ENCODE measurements at regions not wholly inside any gene's neighbourhood (a gene's known extent, or its start where the extent isn't known, plus 50 kb on each side); places are given as distances from the start of the nearest gene placed in this dataset.

DNA sequence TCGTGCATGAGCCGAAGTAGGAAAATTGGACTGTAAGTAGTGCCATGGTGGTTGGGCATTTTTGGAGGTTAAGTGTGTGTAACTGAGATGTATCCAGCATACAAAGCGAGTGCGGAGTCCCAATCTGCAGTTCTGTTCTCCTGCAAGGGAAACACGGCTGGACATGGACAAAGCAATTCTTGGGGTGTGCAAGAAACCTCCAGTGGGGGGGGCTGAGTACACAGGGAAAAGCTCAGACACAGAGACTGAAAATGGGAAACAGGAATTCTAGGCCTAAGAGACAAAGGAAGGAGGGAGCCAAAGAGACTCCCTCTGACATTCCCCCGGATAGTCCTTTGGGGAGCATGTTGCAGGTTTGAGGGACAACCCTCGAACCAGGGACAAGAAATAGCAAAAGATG lies 83.2 kb upstream of the PLSCR4 start:
- H3K4me3 ChIP-seq (replicated peaks; ENCODE audit: low read depth, low read length) = no peak overlapping the region
- TF ChIP-seq, protein P1, sequence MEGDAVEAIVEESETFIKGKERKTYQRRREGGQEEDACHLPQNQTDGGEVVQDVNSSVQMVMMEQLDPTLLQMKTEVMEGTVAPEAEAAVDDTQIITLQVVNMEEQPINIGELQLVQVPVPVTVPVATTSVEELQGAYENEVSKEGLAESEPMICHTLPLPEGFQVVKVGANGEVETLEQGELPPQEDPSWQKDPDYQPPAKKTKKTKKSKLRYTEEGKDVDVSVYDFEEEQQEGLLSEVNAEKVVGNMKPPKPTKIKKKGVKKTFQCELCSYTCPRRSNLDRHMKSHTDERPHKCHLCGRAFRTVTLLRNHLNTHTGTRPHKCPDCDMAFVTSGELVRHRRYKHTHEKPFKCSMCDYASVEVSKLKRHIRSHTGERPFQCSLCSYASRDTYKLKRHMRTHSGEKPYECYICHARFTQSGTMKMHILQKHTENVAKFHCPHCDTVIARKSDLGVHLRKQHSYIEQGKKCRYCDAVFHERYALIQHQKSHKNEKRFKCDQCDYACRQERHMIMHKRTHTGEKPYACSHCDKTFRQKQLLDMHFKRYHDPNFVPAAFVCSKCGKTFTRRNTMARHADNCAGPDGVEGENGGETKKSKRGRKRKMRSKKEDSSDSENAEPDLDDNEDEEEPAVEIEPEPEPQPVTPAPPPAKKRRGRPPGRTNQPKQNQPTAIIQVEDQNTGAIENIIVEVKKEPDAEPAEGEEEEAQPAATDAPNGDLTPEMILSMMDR (IDR thresholded peaks at IDR 0.05; ENCODE audit: low read length, missing control alignments) = peak; percentile 50
- DNase-seq (ENCODE audit: low read depth) = peak; percentile 67

DNA sequence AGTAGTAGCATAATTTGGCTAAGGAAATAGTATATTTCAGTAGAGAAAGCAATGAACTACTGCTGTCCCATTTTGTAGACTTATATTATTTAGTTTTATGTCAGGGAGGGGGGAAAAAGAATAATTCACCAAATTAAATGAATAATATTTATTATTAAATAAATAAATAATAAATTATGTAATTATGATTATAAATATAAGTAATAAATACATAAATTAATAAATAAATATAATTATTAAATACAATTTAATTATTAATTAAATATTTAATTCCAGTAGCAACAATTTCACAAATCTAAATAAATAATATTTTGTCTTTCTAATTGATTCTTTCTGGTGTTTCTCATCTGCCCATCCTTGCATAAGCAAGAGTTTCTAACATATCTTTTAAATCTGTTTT lies 81.1 kb upstream of the PLSCR4 start:
- no peak for DNase-seq (ENCODE audit: low read depth)
- TF ChIP-seq, protein P1 (IDR thresholded peaks at IDR 0.05; ENCODE audit: low read length, missing control alignments) = no peak
- H3K4me3 ChIP-seq (replicated peaks; ENCODE audit: low read depth, low read length) = no peak overlapping the region

DNA sequence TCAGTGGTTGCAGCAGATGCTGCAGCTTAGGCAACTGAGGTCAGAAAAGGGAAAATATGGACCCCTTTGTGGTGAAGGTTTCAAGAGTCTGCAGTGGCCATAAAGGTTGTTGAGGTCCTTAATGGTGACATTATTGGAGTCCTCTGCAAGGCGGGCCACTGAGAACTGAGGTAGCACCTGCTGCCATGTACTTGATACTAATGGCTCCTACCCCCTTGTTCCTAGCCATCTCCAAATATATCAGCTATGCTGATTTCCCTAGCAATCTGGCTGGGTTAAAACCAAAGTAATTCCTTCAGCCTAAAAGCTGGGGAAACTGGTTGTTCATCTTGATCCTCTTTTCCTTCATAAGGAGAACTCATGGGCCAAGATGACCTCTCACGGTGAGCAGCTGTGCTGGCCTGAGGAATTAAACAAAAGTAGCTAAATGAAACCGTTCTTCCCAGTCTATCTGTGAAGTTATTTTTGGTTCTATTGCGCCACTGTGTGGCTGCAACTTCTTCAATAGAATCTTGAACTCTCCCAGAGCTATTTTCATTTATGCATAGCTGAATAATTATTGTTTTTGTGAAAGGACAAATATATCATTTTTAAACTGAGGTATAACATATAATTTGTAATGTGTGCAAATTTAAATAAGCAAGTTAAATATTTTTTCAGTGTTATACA lies 76.1 kb upstream of the PLSCR4 start:
- peak; percentile 93 for DNase-seq (ENCODE audit: low read depth)
- H3K4me3 ChIP-seq (replicated peaks; ENCODE audit: low read depth, low read length) = no peak overlapping the region
- TF ChIP-seq, protein P1 (IDR thresholded peaks at IDR 0.05; ENCODE audit: low read length, missing control alignments) = peak; percentile 62

DNA sequence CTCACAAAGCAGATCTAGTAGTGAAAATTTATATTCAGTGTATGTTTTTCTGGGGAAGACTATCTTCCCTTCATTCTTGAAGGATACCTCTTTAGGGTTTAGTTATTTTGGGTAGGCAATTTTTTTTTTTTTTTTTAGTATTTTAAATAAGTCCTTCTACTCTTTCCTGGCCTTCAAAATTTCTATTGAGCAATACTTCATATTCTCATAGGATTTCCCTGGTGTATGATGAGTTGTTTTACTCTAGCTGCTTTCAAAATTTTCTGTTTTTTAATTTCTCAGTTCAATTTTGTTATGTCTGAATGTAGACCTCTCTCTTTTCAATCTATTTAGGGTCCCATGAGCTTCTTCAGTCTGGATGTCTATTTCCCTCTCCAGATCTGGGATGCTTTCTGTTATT lies 74.3 kb upstream of the PLSCR4 start:
- H3K4me3 ChIP-seq (replicated peaks; ENCODE audit: low read depth, low read length) = no peak overlapping the region
- TF ChIP-seq, protein P1 (IDR thresholded peaks at IDR 0.05; ENCODE audit: low read length, missing control alignments) = no peak
- peak; percentile 38 for DNase-seq (ENCODE audit: low read depth)

DNA sequence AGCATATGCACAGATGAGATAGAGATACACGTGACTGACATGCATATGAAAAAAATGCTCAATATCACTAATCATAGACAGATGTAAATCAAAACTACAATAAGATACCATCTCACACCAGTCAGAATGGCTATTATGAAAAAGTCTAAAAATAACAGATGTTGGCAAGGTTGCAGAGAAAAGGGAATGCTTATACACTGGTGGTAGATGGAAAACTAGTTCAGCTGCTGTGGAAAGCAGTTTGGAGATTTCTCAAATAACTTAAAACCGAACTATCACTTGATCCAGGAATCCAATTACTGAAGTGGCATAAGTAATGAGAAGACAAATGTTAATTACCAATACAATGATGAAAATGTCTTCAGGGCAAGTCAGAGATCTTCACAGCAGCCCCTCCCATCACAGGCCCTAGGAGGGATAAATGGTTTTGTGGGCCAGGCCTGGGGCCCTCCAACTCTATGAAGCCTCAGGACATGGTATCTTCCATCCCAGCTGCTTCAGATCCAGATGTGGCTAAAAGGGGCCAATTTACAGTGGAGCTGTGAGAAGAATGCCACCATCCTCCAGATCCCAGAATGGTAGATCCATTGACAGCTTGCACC lies 71.4 kb upstream of the PLSCR4 start:
- no peak overlapping the region for H3K4me3 ChIP-seq (replicated peaks; ENCODE audit: low read depth, low read length)
- TF ChIP-seq, protein P1 (IDR thresholded peaks at IDR 0.05; ENCODE audit: low read length, missing control alignments) = no peak
- no peak for DNase-seq (ENCODE audit: low read depth)

DNA sequence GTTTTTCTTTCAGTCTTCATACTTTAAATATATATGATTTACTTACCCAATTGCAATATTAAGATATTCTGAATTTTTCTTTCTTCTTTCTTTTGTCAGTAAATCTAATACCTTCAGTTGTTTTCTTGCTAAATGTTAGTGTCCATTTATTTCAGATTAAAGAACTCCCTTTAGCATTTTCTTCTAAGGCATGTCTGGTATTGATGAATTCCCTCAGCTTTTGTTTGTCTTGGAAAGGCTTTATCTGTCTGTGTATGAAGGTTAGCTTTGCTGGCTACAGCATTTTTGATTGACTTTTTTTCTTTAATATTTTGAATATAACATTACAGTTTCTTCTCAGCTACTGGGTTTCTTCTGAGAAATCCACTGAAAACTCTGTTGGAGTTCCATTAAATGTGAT lies 64.0 kb upstream of the PLSCR4 start:
- TF ChIP-seq, protein P1 (IDR thresholded peaks at IDR 0.05; ENCODE audit: low read length, missing control alignments) = no peak
- H3K4me3 ChIP-seq (replicated peaks; ENCODE audit: low read depth, low read length) = no peak overlapping the region
- peak; percentile 53 for DNase-seq (ENCODE audit: low read depth)

DNA sequence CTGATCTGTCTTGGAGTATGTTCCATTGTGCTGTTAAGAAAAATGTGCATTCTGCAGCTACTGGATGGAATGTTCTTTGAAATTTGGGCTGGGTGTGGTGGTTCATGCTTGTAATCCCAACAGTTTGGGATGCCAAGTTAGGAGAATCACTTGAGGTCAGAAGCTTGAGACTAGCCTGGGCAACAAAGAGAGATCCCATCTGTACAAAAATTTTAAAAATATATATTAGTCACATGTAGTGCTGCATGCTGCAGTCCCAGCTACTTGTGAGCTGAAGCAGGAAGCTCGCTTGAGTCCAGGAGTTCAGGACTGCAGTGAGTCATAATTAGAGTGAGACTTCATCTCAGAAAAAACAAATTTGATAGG lies 62.8 kb upstream of the PLSCR4 start:
- TF ChIP-seq, protein P1 (IDR thresholded peaks at IDR 0.05; ENCODE audit: low read length, missing control alignments) = no peak
- H3K4me3 ChIP-seq (replicated peaks; ENCODE audit: low read depth, low read length) = no peak overlapping the region
- peak; percentile 91 for DNase-seq (ENCODE audit: low read depth)

All from fibroblast of pulmonary artery (primary cell).